NT2/D1 (cell line): ENCODE measurements at regions not wholly inside any gene's neighbourhood (a gene's known extent, or its start where the extent isn't known, plus 50 kb on each side); places are given as distances from the start of the nearest gene placed in this dataset.
"Not testable (repeated sequence)": the region's sequence is repeated elsewhere in the genome, so short reads cannot be mapped to it uniquely, and the experiment has no call there.

Experiments
- SUZ12 ChIP-seq: IDR thresholded peaks from 2 replicates; pipeline ENCODE4 v1.6.1; 2011; ENCODE audit not compliant: insufficient read length, insufficient read depth; ENCODE audit errors: extremely low read depth
- YY1 ChIP-seq: IDR thresholded peaks from 2 replicates; pipeline ENCODE4 v1.6.1; 2011; ENCODE audit not compliant: insufficient read length, insufficient read depth
- ZNF274 ChIP-seq: IDR thresholded peaks from 2 replicates; pipeline ENCODE4 v1.6.1; 2011; ENCODE audit warnings: mild to moderate bottlenecking, low read depth, low read length

GRCh38 chr2:94737736-94738342 lies 133.4 kb upstream of the TEKT4 start:
- not testable (repeated sequence) for TF ChIP-seq SUZ12, YY1, ZNF274
